HEK293 (cell line): ENCODE measurements at regions not wholly inside any gene's neighbourhood (a gene's known extent, or its start where the extent isn't known, plus 50 kb on each side); places are given as distances from the start of the nearest gene placed in this dataset.

Source experiments
- CTCF ChIP-seq: fragments of 450-650 bp; formaldehyde crosslinking; IDR thresholded peaks from 2 replicates; pipeline ENCODE4 v1.5.1; 2016; ENCODE audit warnings: missing biosample characterization, missing genetic modification characterization
- GLIS2 ChIP-seq: fragments of 450-650 bp; formaldehyde crosslinking; IDR thresholded peaks from 2 replicates; pipeline ENCODE4 v1.5.1; 2016; ENCODE audit warnings: missing biosample characterization, missing genetic modification characterization
- MYNN ChIP-seq: fragments of 450-650 bp; formaldehyde crosslinking; IDR thresholded peaks from 2 replicates; pipeline ENCODE4 v1.5.1; 2016; ENCODE audit warnings: missing biosample characterization, missing genetic modification characterization, borderline replicate concordance
- SCRT2 ChIP-seq: fragments of 450-650 bp; formaldehyde crosslinking; IDR thresholded peaks from 2 replicates; pipeline ENCODE4 v1.5.1; 2016; ENCODE audit warnings: missing biosample characterization, missing genetic modification characterization
- ZNF239 ChIP-seq: fragments of 450-650 bp; formaldehyde crosslinking; IDR thresholded peaks from 2 replicates; pipeline ENCODE4 v1.5.1; 2016; ENCODE audit warnings: missing biosample characterization, missing genetic modification characterization
- ZNF37A ChIP-seq: fragments of 450-650 bp; IDR thresholded peaks from 2 replicates; pipeline ENCODE4 v1.5.1; 2018; ENCODE audit warnings: missing biosample characterization, missing genetic modification characterization
- ZNF555 ChIP-seq: fragments of 450-650 bp; formaldehyde crosslinking; conservative IDR thresholded peaks from 2 replicates; pipeline ENCODE4 v1.5.1; 2017; ENCODE audit warnings: missing biosample characterization, mild to moderate bottlenecking, missing genetic modification characterization, inconsistent platforms

- TF ChIP-seq ZNF555 (tag by site-specific recombination) (no peak), GLIS2 (no peak), CTCF (no peak), ZNF239 (tag by site-specific recombination) (no peak), MYNN (tag by site-specific recombination) (no peak), ZNF37A (tag by site-specific recombination) (no peak), SCRT2 (tag by site-specific recombination) (no peak)
Measured at GRCh38 chr9:101792475-101792874, 54.0 kb upstream of the GRIN3A start.
